HG03060 (cell line): ENCODE measurements at regions not wholly inside any gene's neighbourhood (a gene's known extent, or its start where the extent isn't known, plus 50 kb on each side); places are given as distances from the start of the nearest gene placed in this dataset.
A peak's percentile ranks its signal among the peaks of the same experiment; 100 is the strongest.

Experiments
- ATAC-seq: cut with Tn5 transposase; IDR thresholded peaks from one replicate; pipeline ENCODE4 v1.9.1; 2021; ENCODE audit warnings: low read depth, moderate number of reproducible peaks; ENCODE audit not compliant: unreplicated experiment

DNA sequence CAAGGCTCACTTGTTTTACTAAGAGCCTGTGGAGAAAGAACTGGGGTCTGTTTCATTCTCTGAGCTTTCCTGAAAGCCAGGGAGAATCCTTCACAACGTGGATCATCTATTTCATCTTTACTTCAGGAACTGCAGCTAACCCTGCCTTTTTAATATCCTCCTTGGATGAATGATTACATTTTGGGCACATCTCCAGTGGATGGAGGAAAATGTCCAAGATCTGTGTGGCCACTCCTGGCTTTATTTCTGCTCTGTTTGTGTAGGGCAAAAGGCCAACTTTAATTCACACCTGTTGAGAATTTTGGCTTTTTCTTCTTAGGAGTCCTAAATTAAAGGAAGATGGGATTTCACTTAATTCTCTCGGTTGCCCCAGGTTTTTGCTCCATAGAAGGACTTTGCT, 69.5 kb upstream of the CACNA1E start:
- no peak for ATAC-seq

DNA sequence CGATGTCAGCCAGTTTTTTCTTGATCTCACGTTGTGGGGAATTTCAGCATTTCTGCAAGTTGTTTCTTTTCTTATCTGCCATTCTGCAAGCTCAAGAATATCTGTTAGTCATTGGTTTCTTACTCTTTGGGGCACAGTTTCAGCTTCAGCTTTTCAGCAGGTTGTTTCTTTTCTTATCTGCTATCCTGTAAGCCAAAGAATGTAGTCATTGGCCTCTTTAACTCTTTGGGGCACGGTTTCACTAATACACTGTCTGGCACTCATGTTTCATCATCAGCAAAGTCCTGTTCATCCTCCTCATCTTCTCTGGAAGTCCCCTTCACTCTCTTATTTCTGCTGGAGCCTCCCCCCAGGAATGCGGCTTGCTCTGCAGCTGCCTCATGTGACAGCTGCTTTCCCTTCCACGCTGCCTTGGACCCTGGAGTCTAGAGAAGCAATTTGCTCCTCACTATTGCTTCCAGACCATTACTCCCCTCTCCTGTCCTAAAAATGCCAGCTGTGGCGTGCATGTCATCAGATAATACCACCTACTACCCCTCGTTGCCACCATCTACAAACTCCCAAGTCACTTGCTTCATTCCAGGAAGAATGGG, 67.0 kb upstream of the CACNA1E start:
- no peak for ATAC-seq

DNA sequence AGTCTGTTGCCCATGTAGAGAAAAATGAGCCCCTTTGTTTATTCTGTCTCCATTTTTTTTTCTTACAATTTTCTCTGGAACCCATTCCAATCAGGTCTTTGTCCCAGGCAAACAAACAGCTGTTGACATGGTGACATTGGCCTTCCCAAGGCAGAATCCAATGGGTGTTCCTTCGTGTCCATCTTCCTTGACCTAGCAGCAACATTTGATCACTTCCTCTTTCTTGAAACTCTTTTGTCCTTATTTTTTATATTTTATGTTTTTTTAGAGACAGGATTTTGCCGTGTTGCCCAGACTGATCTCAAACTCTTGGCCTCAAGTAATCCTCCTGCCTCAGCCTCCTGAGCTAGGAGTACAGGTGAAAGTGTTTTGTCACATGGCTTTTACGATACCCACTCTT, 65.4 kb upstream of the CACNA1E start:
- ATAC-seq, result no peak

DNA sequence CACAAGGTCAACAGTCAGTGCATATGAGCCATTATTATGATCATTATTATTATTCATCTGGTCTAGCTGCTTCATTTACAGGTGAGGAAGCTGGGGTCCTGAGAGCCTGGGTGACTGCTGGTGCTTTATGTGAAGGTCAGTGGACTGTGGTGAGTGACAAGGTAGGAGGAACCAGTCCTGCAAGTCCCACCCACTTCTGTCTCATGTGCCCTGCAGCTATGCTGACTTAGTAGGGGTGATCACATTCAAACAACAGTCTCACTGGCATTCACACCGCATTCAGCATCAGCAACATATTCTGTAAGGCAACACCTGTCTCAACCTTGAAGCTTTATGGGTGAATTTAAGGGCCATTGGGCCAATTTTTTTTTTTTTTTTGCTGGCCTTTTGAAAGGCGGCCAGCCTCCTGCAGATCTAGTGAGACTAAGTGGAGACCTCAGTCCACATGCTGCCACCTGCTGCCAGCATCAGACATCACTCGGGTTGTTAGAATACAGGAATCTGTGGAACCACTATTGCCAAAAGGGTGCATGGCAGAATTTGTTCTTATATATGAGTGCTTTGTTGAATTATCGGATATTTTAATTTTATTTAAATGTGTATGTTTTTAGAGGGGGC, 59.9 kb upstream of the CACNA1E start:
- ATAC-seq, result no peak

DNA sequence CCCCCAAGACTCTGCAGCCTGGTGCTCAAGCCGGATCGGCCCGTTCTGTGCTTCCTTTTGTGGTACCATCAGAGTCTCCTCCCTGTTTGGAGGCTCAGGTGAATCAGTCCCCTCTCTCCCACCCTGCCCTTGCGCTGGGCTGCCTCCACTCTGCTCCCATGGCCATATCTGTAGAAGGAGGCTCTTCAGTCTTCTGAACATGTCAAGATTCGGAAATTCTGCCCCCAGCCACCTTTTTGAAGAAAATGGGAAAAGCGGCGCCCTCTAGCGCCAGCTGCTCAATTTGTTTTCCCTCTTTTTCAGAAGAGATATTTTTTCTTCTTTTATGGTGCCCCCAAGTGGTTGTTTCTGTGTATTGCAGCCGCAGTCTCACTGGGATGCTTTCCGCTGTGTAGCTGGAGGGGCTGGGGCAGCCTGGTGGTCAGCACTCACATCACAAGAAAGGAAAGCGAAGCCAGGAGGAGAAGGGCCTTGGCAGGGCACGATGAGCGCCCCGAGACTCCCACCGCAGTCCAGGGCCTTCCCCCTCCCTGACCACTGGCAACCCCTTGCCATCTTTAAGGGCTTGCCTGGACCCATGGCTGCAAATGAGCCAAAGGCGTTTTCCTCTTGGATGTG, 58.4 kb upstream of the CACNA1E start:
- ATAC-seq, result no peak

DNA sequence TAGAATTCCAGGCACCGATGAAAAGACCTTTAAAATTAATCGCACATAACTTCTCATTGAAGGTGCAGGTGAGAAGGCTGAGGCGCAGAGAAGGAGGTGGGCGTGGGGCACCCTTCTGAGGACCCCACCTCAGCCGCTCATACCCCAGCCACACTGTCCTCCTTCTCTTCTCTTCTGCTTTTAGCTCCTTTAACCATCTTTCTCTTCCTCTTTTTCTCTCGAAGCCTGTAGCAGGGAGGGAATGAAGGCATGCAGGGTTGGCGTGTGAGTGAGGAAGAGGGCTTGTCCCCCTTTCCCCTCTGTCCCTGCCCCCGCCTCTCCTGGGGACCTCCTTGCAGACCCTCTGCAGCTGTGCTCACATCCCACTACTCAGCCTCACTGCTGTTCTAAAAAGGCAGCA, 57.8 kb upstream of the CACNA1E start:
- no peak for ATAC-seq

DNA sequence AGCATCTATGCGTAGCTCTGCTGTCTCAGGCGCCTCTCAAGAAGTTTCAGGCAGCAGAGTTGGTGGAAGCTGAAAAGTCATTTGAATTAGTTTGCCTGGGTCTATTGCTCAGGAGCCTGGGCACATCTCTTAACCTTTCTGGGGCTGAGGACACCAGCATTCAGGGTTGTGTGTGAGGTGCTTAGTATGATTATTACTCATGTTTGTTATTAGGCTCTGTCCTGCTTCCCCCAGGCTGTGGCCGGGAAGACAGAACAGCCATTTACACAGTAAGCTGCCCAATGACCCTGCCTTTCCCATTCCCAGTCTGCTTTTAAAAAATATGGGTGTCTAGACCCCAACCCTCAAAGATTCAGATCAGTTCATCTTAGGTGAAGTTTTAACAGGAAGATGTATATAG, 53.9 kb upstream of the CACNA1E start:
- ATAC-seq, result no peak

DNA sequence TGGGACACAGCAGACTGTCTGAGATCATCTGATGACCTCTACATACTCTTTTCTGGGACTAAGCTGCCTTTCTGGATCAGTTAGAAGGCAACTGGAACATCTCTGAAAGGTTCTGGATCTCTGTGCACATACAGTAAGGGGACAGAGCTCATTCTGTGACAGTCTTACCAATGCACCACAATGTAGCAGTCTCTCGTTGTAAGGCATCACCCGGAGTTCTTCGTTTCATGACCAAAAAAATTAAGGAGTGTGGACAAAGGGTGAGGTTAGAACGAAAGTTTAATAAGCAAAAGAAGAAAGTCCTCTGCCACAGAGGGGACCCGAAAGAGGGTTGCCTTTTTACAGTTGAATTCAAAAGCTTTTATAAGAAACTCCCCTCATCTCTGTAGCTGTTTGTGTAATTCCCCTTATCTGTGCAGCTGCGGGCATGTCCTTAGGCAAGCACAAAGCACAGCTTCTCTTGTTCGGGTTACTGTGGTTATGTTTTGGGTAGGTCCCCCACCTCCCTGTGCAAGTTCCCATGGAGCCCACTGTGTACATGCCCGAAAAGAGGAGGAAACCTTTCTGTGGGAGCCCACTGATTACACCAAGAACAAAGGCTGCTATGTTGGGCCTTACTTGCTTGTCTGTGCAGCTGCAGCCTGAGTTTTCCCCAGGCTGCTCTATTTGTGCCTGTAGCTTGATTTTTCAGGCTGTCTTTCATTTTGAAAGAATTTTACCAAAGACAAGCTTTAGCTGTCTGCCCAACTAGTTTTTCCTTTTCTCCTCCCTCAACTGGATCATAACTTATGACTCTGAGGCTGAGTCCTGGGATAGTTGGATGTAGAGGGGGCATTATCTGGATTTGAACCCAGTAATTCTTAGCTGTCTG, 53.1 kb upstream of the CACNA1E start:
- peak; percentile 54 for ATAC-seq
